H1 (cell line): ENCODE measurements at regions not wholly inside any gene's neighbourhood (a gene's known extent, or its start where the extent isn't known, plus 50 kb on each side); places are given as distances from the start of the nearest gene placed in this dataset.

Experiments
- CTCF ChIA-PET: fragments of 300-600 bp; sonication (Branson Sonifier 250); formaldehyde crosslinking; loops from one replicate; lab custom pipeline; 2021; ENCODE audit not compliant: partially characterized antibody; lab: Charles Lee
- POLR2A ChIA-PET: fragments of 300-600 bp; sonication (Branson Sonifier 250); formaldehyde crosslinking; loops from one replicate; lab custom pipeline; 2021; ENCODE audit warnings: inconsistent platforms; ENCODE audit not compliant: partially characterized antibody; lab: Charles Lee
- DNase-seq, 2 experiments: peaks; one replicate each; pipeline versions ENCODE4 v3.0.0 to v3.0.0-alpha.2; 2010 to 2022; ENCODE audit warnings: low spot score in 2 of 2, low read depth in 1 of 2, mixed read lengths in 1 of 2
- FAIRE-seq: peaks from 2 replicates; lab custom pipeline; 2011; peaks lifted over from hg19 to GRCh38; lab: Jason Lieb, UNC
- H2AFZ ChIP-seq: 2 replicates; pipeline ENCODE4 v1.8.1; 2012; ENCODE audit warnings: low read length, inconsistent platforms
- H2AK5ac ChIP-seq: 2 replicates; pipeline ENCODE4 v1.6.1; 2013; ENCODE audit warnings: low read depth, low read length
- H2BK120ac ChIP-seq: replicated peaks from 2 replicates; pipeline ENCODE3; 2013; ENCODE audit warnings: low read depth, low read length, inconsistent platforms
- H2BK12ac ChIP-seq: 2 replicates; pipeline ENCODE4 v1.6.1; 2013; ENCODE audit warnings: low read depth, low read length
- H2BK15ac ChIP-seq: 2 replicates; pipeline ENCODE4 v1.6.1; 2013; ENCODE audit warnings: low read length
- H2BK20ac ChIP-seq: 2 replicates; pipeline ENCODE4 v1.6.1; 2013; ENCODE audit warnings: low read length
- H2BK5ac ChIP-seq: 2 replicates; pipeline ENCODE4 v1.6.1; 2013; ENCODE audit warnings: low read depth, low read length
- H3K14ac ChIP-seq: 2 replicates; pipeline ENCODE4 v1.6.1; 2013; ENCODE audit warnings: inconsistent platforms; ENCODE audit not compliant: insufficient read length
- H3K18ac ChIP-seq: 2 replicates; pipeline ENCODE4 v1.6.1; 2013; ENCODE audit warnings: low read length; ENCODE audit errors: extremely low read depth
- H3K23ac ChIP-seq: 2 replicates; pipeline ENCODE4 v1.6.1; 2013; ENCODE audit warnings: inconsistent platforms; ENCODE audit not compliant: insufficient read length
- H3K23me2 ChIP-seq: 2 replicates; pipeline ENCODE4 v1.6.1; 2013; ENCODE audit warnings: low read depth, low read length
- H3K27ac ChIP-seq: 2 replicates; pipeline ENCODE4 v1.6.1; 2011; ENCODE audit warnings: low read depth, low read length, inconsistent platforms
- H3K27me3 ChIP-seq, 4 experiments: replicated peaks in 1 of 4; 1 replicate in 1 of 4; 2 replicates in 3 of 4; pipeline versions ENCODE4 v1.6.1 to v1.8.1; 2011 to 2013; ENCODE audit warnings: low read length in 3 of 4, mild to moderate bottlenecking in 3 of 4, inconsistent platforms in 2 of 4, mixed read lengths in 2 of 4, moderate library complexity in 1 of 4; ENCODE audit not compliant: control insufficient read depth in 3 of 4, insufficient read depth in 3 of 4; ENCODE audit errors: extremely low read depth in 1 of 4
- H3K36me3 ChIP-seq, 4 experiments: 2 replicates each; pipeline versions ENCODE4 v1.6.1 to v1.8.1; 2011 to 2013; ENCODE audit warnings: mild to moderate bottlenecking in 4 of 4, low read length in 3 of 4, moderate library complexity in 2 of 4, control low read depth in 1 of 4, inconsistent platforms in 1 of 4; ENCODE audit not compliant: insufficient read depth in 4 of 4, control insufficient read depth in 2 of 4
- H3K4ac ChIP-seq: replicated peaks from 2 replicates; pipeline ENCODE3; 2013; ENCODE audit warnings: low read length, low read depth, mixed read lengths, inconsistent platforms; ENCODE audit not compliant: insufficient read length
- H3K4me1 ChIP-seq, 4 experiments: replicated peaks in 1 of 4; 1 replicate in 1 of 4; 2 replicates in 3 of 4; pipeline versions ENCODE4 v1.6.1 to v1.8.1; 2011 to 2013; ENCODE audit warnings: low read length in 3 of 4, inconsistent platforms in 2 of 4, mixed read lengths in 1 of 4; ENCODE audit not compliant: insufficient read depth in 4 of 4, control insufficient read depth in 3 of 4
- H3K4me2 ChIP-seq, 2 experiments: 2 replicates each; pipeline versions ENCODE4 v1.6.1 to v1.8.1; 2011 to 2013; ENCODE audit warnings: low read depth in 2 of 2, low read length in 2 of 2, control low read depth in 1 of 2, inconsistent platforms in 1 of 2, mild to moderate bottlenecking in 1 of 2; ENCODE audit not compliant: insufficient read depth in 1 of 2
- H3K4me3 ChIP-seq, 4 experiments: fragments of 200-600, 300-600 bp in 1 of 4; sonication (generic), shearing (Covaris generic), sonication (Bioruptor Twin) in 1 of 4; 2 replicates each; pipeline versions ENCODE4 v1.5.1 to v1.8.1; 2011 to 2016; ENCODE audit warnings: low read length in 4 of 4, low read depth in 3 of 4, control low read depth in 2 of 4, inconsistent platforms in 2 of 4, mild to moderate bottlenecking in 2 of 4, mixed read lengths in 1 of 4, moderate library complexity in 1 of 4; ENCODE audit not compliant: insufficient read depth in 2 of 4; ENCODE audit errors: extremely low read depth in 1 of 4
- H3K56ac ChIP-seq: replicated peaks from 2 replicates; pipeline ENCODE3; 2013; ENCODE audit warnings: low read depth, mild to moderate bottlenecking, mixed read lengths, low read length, inconsistent platforms; ENCODE audit not compliant: insufficient read length
- H3K79me1 ChIP-seq: 2 replicates; pipeline ENCODE4 v1.6.1; 2013; ENCODE audit warnings: low read depth, low read length, control low read depth
- H3K79me2 ChIP-seq, 2 experiments: 2 replicates each; pipeline versions ENCODE4 v1.6.1 to v1.8.1; 2012 to 2013; ENCODE audit warnings: low read length in 2 of 2, mild to moderate bottlenecking in 2 of 2, inconsistent platforms in 1 of 2; ENCODE audit not compliant: insufficient read depth in 2 of 2, control insufficient read depth in 1 of 2
- H3K9ac ChIP-seq, 4 experiments: replicated peaks in 1 of 4; 1 replicate in 1 of 4; 2 replicates in 3 of 4; pipeline versions ENCODE4 v1.6.1 to v1.8.1; 2011 to 2013; ENCODE audit warnings: low read depth in 3 of 4, low read length in 3 of 4, control low read depth in 2 of 4, mild to moderate bottlenecking in 2 of 4, moderate library complexity in 2 of 4, inconsistent platforms in 1 of 4; ENCODE audit errors: extremely low read depth in 1 of 4
- H3K9me3 ChIP-seq, 2 experiments: 2 replicates each; pipeline versions ENCODE4 v1.6.1 to v1.8.1; 2012 to 2013; ENCODE audit warnings: mild to moderate bottlenecking in 2 of 2, moderate library complexity in 2 of 2, control low read depth in 1 of 2, inconsistent platforms in 1 of 2, low read depth in 1 of 2, low read length in 1 of 2, mixed read lengths in 1 of 2; ENCODE audit not compliant: insufficient read depth in 2 of 2
- H4K20me1 ChIP-seq, 2 experiments: replicated peaks in 1 of 2; 2 replicates each; pipeline versions ENCODE3 to v1.8.1; 2011 to 2013; ENCODE audit warnings: inconsistent platforms in 2 of 2, low read length in 2 of 2, mild to moderate bottlenecking in 1 of 2; ENCODE audit not compliant: insufficient read depth in 2 of 2, control insufficient read depth in 1 of 2
- H4K5ac ChIP-seq: 2 replicates; pipeline ENCODE4 v1.6.1; 2013; ENCODE audit warnings: low read length, low read depth, mixed read lengths, inconsistent platforms; ENCODE audit not compliant: insufficient read length
- H4K8ac ChIP-seq: 2 replicates; pipeline ENCODE4 v1.8.0; 2013; ENCODE audit warnings: mild to moderate bottlenecking, moderate library complexity, low read length, inconsistent platforms; ENCODE audit not compliant: insufficient read depth; ENCODE audit errors: extremely low read depth
- H4K91ac ChIP-seq: replicated peaks from 2 replicates; pipeline ENCODE3; 2013; ENCODE audit warnings: low read length, mixed read lengths, inconsistent platforms; ENCODE audit not compliant: insufficient read length
- ATF3 ChIP-seq: IDR thresholded peaks from 2 replicates; pipeline ENCODE4 v1.6.1; 2011; ENCODE audit warnings: low read depth, mild to moderate bottlenecking, low read length; ENCODE audit not compliant: insufficient read depth
- CBX8 ChIP-seq: fragments of 300-800, 300-1000 bp; sonication (generic); IDR thresholded peaks from 2 replicates; pipeline ENCODE4 v1.7.1; 2016; ENCODE audit warnings: low read depth, low read length, borderline replicate concordance
- EGR1 ChIP-seq: IDR thresholded peaks from 2 replicates; pipeline ENCODE4 v1.6.1; 2011; ENCODE audit warnings: low read depth, low read length, borderline replicate concordance
- EP300 ChIP-seq, 2 experiments: IDR thresholded peaks; 1 replicate in 1 of 2; 2 replicates in 1 of 2; pipeline ENCODE4 v1.6.1; 2011 to 2012; ENCODE audit warnings: low read depth in 2 of 2, low read length in 2 of 2, mild to moderate bottlenecking in 2 of 2, borderline replicate concordance in 1 of 2, inconsistent platforms in 1 of 2, moderate library complexity in 1 of 2
- HDAC2 ChIP-seq, 2 experiments: fragments of 300-600 bp in 1 of 2; sonication (generic) in 1 of 2; IDR thresholded peaks; 2 replicates each; pipeline ENCODE4 v1.6.1; 2011 to 2012; ENCODE audit warnings: low read depth in 2 of 2, low read length in 2 of 2, mild to moderate bottlenecking in 2 of 2, moderate library complexity in 2 of 2, borderline replicate concordance in 1 of 2, inconsistent platforms in 1 of 2
- POLR2AphosphoS5 ChIP-seq: IDR thresholded peaks from 2 replicates; pipeline ENCODE4 v1.6.1; 2011; ENCODE audit warnings: low read depth, low read length
- POU5F1 ChIP-seq: IDR thresholded peaks from 2 replicates; pipeline ENCODE4 v1.6.1; 2011; ENCODE audit warnings: low read depth, mild to moderate bottlenecking, low read length, moderate library complexity
- RFX5 ChIP-seq: IDR thresholded peaks from 2 replicates; pipeline ENCODE4 v1.6.1; 2011; ENCODE audit warnings: low read depth, low read length, improper control_type of control experiment, borderline replicate concordance
- SIRT6 ChIP-seq: IDR thresholded peaks from one replicate; pipeline ENCODE4 v1.7.1; 2012; ENCODE audit warnings: low read length, inconsistent platforms
- SRF ChIP-seq: IDR thresholded peaks from 2 replicates; pipeline ENCODE4 v1.6.1; 2011; ENCODE audit warnings: mild to moderate bottlenecking, low read depth, low read length, moderate library complexity
- SUZ12 ChIP-seq: fragments of 200-600 bp; sonication (generic); IDR thresholded peaks from 2 replicates; pipeline ENCODE4 v1.6.1; 2012; ENCODE audit warnings: mild to moderate bottlenecking, inconsistent platforms, low read length, moderate library complexity, mixed read lengths
- TAF7 ChIP-seq: optimal IDR thresholded peaks from 2 replicates; pipeline ENCODE3; 2011; ENCODE audit warnings: low read depth, mild to moderate bottlenecking, inconsistent platforms, low read length, moderate library complexity, borderline replicate concordance
- WGBS, 2 experiments: shearing (Covaris generic) in 1 of 2; methylation state at CpG; one replicate each; pipeline versions ENCODE4 v1.1.6 to v1.1.7; 2013 to 2015; ENCODE audit warnings: low lambda C conversion rate in 2 of 2, mixed read lengths in 2 of 2, inconsistent platforms in 1 of 2, low coverage in 1 of 2, missing lambda C conversion rate in 1 of 2; ENCODE audit not compliant: insufficient replicate concordance in 2 of 2, insufficient coverage in 1 of 2, insufficient read length in 1 of 2; ENCODE audit errors: extremely low coverage in 1 of 2, missing lambda C conversion rate in 1 of 2; 5-methylcytosine and 5-hydroxymethylcytosine counted together

DNA sequence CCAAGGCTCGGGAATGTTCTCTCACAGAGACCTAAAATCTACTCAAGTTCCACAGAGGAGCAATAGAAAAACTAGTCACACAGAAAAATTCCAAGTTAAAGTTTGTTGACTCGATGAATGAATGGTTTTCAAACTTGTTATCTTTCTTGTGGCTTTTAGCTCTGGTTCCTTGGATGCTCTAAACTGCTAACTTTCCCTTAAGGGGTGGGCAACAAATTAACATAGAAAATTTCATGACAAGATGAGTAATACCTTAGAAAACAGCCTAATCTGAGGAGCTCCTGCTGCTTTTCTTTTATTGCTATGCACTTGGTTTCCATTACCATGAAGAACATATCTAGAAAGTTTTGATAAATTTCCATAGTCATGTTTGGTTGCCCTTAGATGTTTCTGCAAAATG lies 100.2 kb upstream of the CCDC112 start:
- H3K23me2 ChIP-seq: no peaks in the 10 kb centered on the region
- 0 out of 4 replicates have a peak, but pooled peaks cover 0 to 8% of the 10 kb centered on the region in 2 experiments for H3K9me3 ChIP-seq
- no peak overlapping the region for H4K8ac ChIP-seq
- H2BK120ac ChIP-seq: no peak overlapping the region
- H3K79me1 ChIP-seq: no peaks in the 10 kb centered on the region
- H3K27me3 ChIP-seq: no peaks in the 10 kb centered on the region
- no peak overlapping the region for H3K56ac ChIP-seq
- H3K36me3 ChIP-seq: no peaks in the 10 kb centered on the region
- FAIRE-seq (no peak), DNase-seq (no peak)
- H3K27ac ChIP-seq: no peak overlapping the region
- no peak overlapping the region for H2BK5ac ChIP-seq
- H4K20me1 ChIP-seq: no peaks in the 10 kb centered on the region
- H3K4me3 ChIP-seq: no peak overlapping the region
- no peak overlapping the region for H3K4me2 ChIP-seq
- no peak overlapping the region for H2BK15ac ChIP-seq
- no peaks in the 10 kb centered on the region for H3K4me1 ChIP-seq
- H3K18ac ChIP-seq: no peak overlapping the region
- no peak overlapping the region for H2BK20ac ChIP-seq
- no peak overlapping the region for H3K9ac ChIP-seq
- H3K23ac ChIP-seq: no peak overlapping the region
- H3K79me2 ChIP-seq: no peaks in the 10 kb centered on the region
- POLR2A ChIA-PET: no interaction called here
- CTCF ChIA-PET: no interaction called here
- WGBS, 2 experiments: 90% methylated on average over 2 of the region's 2 CpGs; no CpG with 5 or more reads in 1 of the 2 experiments
- no peak overlapping the region for H3K14ac ChIP-seq
- H3K4ac ChIP-seq: no peak overlapping the region
- no peak overlapping the region for H2AK5ac ChIP-seq
- no peak overlapping the region for H2AFZ ChIP-seq
- H2BK12ac ChIP-seq: no peak overlapping the region
- no peak overlapping the region for H4K91ac ChIP-seq
- H4K5ac ChIP-seq: no peak overlapping the region
- no peak for TF ChIP-seq HDAC2 (IDR thresholded peaks at IDR 0.05; ENCODE audit: borderline replicate concordance in 1 of 2, low read depth in 2 of 2, low read length in 2 of 2)
- no peak for TF ChIP-seq EGR1
- no peak for TF ChIP-seq RFX5
- no peak for TF ChIP-seq SUZ12
- no peak for TF ChIP-seq EP300 (IDR thresholded peaks at IDR 0.05; ENCODE audit: borderline replicate concordance in 1 of 2, low read depth in 2 of 2, low read length in 2 of 2)
- no peak for TF ChIP-seq POLR2AphosphoS5
- no peak for TF ChIP-seq CBX8
- TF ChIP-seq TAF7: no peak
- no peak for TF ChIP-seq SIRT6
- TF ChIP-seq SRF: no peak
- no peak for TF ChIP-seq POU5F1
- TF ChIP-seq ATF3: no peak
